Ovary (tissue), 7 donors: ENCODE measurements at regions not wholly inside any gene's neighbourhood (a gene's known extent, or its start where the extent isn't known, plus 50 kb on each side); places are given as distances from the start of the nearest gene placed in this dataset.

Experiments used
- DNase-seq, 5 donors: peaks; one replicate each; pipeline ENCODE4 v3.0.0-alpha.2; 2019 to 2020
- H3K27ac ChIP-seq, 2 donors: fragments of 200-600 bp; one replicate each; pipeline versions ENCODE4 v1.5.1 to v1.8.0; 2019 to 2022
- H3K27me3 ChIP-seq: fragments of 200-600 bp; one replicate; pipeline ENCODE4 v1.8.0; 2022
- H3K36me3 ChIP-seq: fragments of 200-600 bp; sonication (generic); one replicate; pipeline ENCODE4 v1.5.1; 2019
- H3K4me1 ChIP-seq: one replicate; pipeline ENCODE4 v1.8.1; 2013; ENCODE audit warnings: mild to moderate bottlenecking, moderate library complexity; ENCODE audit not compliant: insufficient read depth
- H3K4me3 ChIP-seq: fragments of 200-600 bp; sonication (generic); one replicate; pipeline ENCODE4 v1.5.1; 2017
- H3K9me3 ChIP-seq, 2 donors: fragments of 200-600 bp in 1 of 2; sonication (generic) in 1 of 2; one replicate each; pipeline versions ENCODE4 v1.5.1 to v1.8.1; 2013 to 2019; ENCODE audit warnings: mild to moderate bottlenecking in 1 of 2, moderate library complexity in 1 of 2
- CTCF ChIP-seq, 3 donors: fragments of 450-650 bp in 2 of 3; fragments of 200-600 bp in 1 of 3; IDR thresholded peaks; one replicate each; pipeline versions ENCODE4 v1.5.1 to v1.8.0; 2016 to 2022; ENCODE audit warnings: antibody characterized with exemption in 3 of 3, mild to moderate bottlenecking in 1 of 3
- EP300 ChIP-seq: sonication (generic); formaldehyde crosslinking; IDR thresholded peaks from one replicate; pipeline ENCODE4 v1.6.1; 2017; ENCODE audit warnings: antibody characterized with exemption
- POLR2A ChIP-seq: fragments of 450-650 bp; IDR thresholded peaks from one replicate; pipeline ENCODE4 v1.6.1; 2017; ENCODE audit warnings: antibody characterized with exemption, mild to moderate bottlenecking, moderate library complexity
- WGBS, 3 donors: extraction: QIAGEN DNeasy Blood & Tissue Kit in 1 of 3; methylation state at CpG; one replicate each; pipeline versions ENCODE4 v1.1.5 to v1.1.7; 2013 to 2017; 5-methylcytosine and 5-hydroxymethylcytosine counted together
- intact Hi-C, 4 donors: fragments of 100-400 bp; cut with DNase I; formaldehyde crosslinking; loops; one replicate each; pipeline versions ENCODE4 v1.11.0 to v1.15.1; 2022 to 2023
- donor health status: DM: no; HTN: no; CAD: no; lungs with moderate emphysema.
- donor health status: DM: no; HTN: no; CAD: no.
- donor health status: Bipolar disorder and iron deficiency.
- donor health status: DM: no; HTN: no; CAD: no.
- donor health status: DM: yes; HTN: yes; CAD: no.

DNA sequence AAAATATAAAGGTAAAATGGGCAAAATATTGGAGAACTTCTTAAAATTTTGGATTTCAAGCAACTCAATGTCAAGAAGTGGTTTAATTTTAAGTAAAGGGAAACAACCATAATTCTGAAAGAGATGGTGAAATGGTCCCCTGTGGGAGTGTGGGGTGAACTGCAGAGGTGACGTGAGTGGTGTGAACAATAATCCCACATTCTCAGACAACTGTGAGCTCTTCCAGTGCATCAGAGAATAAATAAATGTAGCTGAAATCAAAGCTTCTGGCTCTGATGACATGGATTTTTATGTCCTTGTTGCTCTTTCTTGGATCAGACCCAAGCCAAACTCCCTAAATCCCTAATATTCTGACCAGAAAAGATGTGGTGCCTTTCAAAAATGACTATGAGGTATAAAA is 672.7 kb downstream of the ZEB2 start:
- Histone ChIP-seq H3K4me1 (peaks cover 1% of the 10 kb centered on the region), H3K27me3 (no peaks in the 10 kb centered on the region), H3K36me3 (no peaks in the 10 kb centered on the region), H3K4me3 (no peak overlapping the region), H3K27ac (no peak overlapping the region), H3K9me3 (no peaks in the 10 kb centered on the region)
- no peak for TF ChIP-seq CTCF (IDR thresholded peaks at IDR 0.05)
- no peak for TF ChIP-seq EP300
- DNase-seq = no peak
- 77 to 86% (median 83%) methylated on average over 1 of the region's 1 CpG for WGBS, 3 donors
- intact Hi-C loops = no loop called here

DNA sequence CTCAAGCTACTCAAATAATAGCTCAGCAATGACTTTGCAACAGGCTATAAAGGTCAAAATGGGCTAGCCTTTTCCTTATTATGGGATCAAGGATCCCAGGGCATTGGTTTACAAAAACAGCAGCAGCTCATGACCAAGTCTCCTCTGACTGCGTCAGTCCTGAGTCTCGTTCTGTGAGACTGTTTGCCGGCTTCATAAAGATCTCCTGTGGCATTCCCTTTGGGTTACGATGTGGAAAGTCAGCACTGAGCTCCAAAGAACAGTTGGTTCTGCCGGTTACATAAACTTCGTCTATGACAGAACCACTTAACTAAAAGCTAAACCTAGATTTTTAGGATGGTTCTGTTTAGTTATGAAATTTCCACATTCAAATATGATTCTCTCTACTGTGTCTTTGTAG is 674.9 kb downstream of the ZEB2 start:
- no peak for DNase-seq
- Histone ChIP-seq H3K9me3 (no peaks in the 10 kb centered on the region), H3K4me1 (peaks cover 1% of the 10 kb centered on the region), H3K36me3 (no peaks in the 10 kb centered on the region), H3K27me3 (no peaks in the 10 kb centered on the region), H3K4me3 (no peak overlapping the region), H3K27ac (no peak overlapping the region)
- intact Hi-C loops = no loop called here
- 95 to 98% (median 96%) methylated on average over 6 of the region's 6 CpGs for WGBS, 3 donors
- TF ChIP-seq CTCF (IDR thresholded peaks at IDR 0.05) = no peak
- no peak for TF ChIP-seq POLR2A
- no peak for TF ChIP-seq EP300

GRCh38 chr2:143843686-143844085 is 676.2 kb downstream of the ZEB2 start:
- H3K4me1 ChIP-seq = peaks cover 1% of the 10 kb centered on the region
- no peaks in the 10 kb centered on the region for H3K27me3 ChIP-seq
- H3K36me3 ChIP-seq = no peaks in the 10 kb centered on the region
- no peak for DNase-seq
- no peak overlapping the region for H3K4me3 ChIP-seq
- no peak overlapping the region for H3K27ac ChIP-seq
- TF ChIP-seq POLR2A = no peak
- TF ChIP-seq EP300 = no peak
- no peak for TF ChIP-seq CTCF (IDR thresholded peaks at IDR 0.05)
- WGBS, 3 donors = 48 to 68% (median 50%) methylated on average over 3 of the region's 3 CpGs
- intact Hi-C loops = no loop called here
- no peaks in the 10 kb centered on the region for H3K9me3 ChIP-seq

DNA sequence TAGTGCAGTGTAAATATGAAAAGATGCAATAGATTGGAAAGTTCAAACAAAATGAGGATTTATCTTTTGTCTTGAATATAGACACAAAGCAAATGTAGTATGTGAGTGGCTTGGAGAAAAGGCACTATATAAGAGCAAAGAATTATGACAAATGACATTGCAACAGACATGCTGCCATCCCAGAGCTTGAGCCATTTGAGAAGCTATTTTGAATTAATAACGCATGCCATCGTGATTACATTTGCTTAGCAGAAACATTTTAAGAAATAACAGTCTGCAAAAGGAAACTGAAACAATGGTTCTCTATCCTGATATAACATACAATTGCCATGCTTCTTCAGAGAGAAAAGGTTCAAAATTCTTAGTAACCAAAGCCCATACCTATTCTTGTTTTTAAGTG is 677.1 kb downstream of the ZEB2 start:
- no peak for TF ChIP-seq EP300
- Histone ChIP-seq H3K27ac (no peak overlapping the region), H3K4me1 (peaks cover 1% of the 10 kb centered on the region), H3K9me3 (no peaks in the 10 kb centered on the region), H3K4me3 (no peak overlapping the region), H3K36me3 (no peaks in the 10 kb centered on the region), H3K27me3 (no peaks in the 10 kb centered on the region)
- DNase-seq = no peak
- WGBS, 3 donors = 42 to 74% (median 56%) methylated on average over 2 of the region's 2 CpGs
- intact Hi-C loops = no loop called here

GRCh38 chr2:143841935-143842334 is 678.0 kb downstream of the ZEB2 start:
- no peaks in the 10 kb centered on the region for H3K9me3 ChIP-seq
- peaks cover 1% of the 10 kb centered on the region for H3K4me1 ChIP-seq
- 54 to 84% (median 58%) methylated on average over 4 of the region's 4 CpGs for WGBS, 3 donors
- no peaks in the 10 kb centered on the region for H3K27me3 ChIP-seq
- H3K4me3 ChIP-seq = no peak overlapping the region
- H3K36me3 ChIP-seq = no peaks in the 10 kb centered on the region
- H3K27ac ChIP-seq = no peak overlapping the region
- TF ChIP-seq POLR2A (no peak), CTCF (IDR thresholded peaks at IDR 0.05) (no peak), EP300 (no peak)
- DNase-seq = no peak
- intact Hi-C loops = no loop called here
